Ovary (tissue), 3 donors: ENCODE measurements at regions not wholly inside any gene's neighbourhood (a gene's known extent, or its start where the extent isn't known, plus 50 kb on each side); places are given as distances from the start of the nearest gene placed in this dataset.

Experiments used
- CTCF ChIP-seq, 3 donors: fragments of 450-650 bp in 2 of 3; fragments of 200-600 bp in 1 of 3; IDR thresholded peaks; one replicate each; pipeline versions ENCODE4 v1.5.1 to v1.8.0; 2016 to 2022; ENCODE audit warnings: antibody characterized with exemption in 3 of 3, mild to moderate bottlenecking in 1 of 3
- POLR2A ChIP-seq: fragments of 450-650 bp; IDR thresholded peaks from one replicate; pipeline ENCODE4 v1.6.1; 2017; ENCODE audit warnings: antibody characterized with exemption, mild to moderate bottlenecking, moderate library complexity
- donor health status: DM: no; HTN: no; CAD: no.

GRCh38 chr6:147728903-147729302 is 220.4 kb downstream of the SAMD5 start:
- no peak for TF ChIP-seq CTCF (IDR thresholded peaks at IDR 0.05)
- TF ChIP-seq POLR2A, result no peak
